Neural cell (in vitro differentiated cells): ENCODE measurements at regions not wholly inside any gene's neighbourhood (a gene's known extent, or its start where the extent isn't known, plus 50 kb on each side); places are given as distances from the start of the nearest gene placed in this dataset.

Source experiments
- H2AFZ ChIP-seq: fragments of 200-600, 300-800 bp; sonication (generic), shearing (Covaris generic); 2 replicates; pipeline ENCODE4 v1.6.0; 2014; ENCODE audit warnings: low read depth, mild to moderate bottlenecking, antibody characterized with exemption, low read length, moderate library complexity
- H3F3A ChIP-seq: fragments of 200-600 bp; shearing (Covaris generic); 2 replicates; pipeline ENCODE4 v1.6.1; 2016; ENCODE audit warnings: mild to moderate bottlenecking, moderate library complexity, mixed read lengths, antibody characterized with exemption, low read length; ENCODE audit not compliant: insufficient read depth, poor library complexity, severe bottlenecking
- H3K27ac ChIP-seq: fragments of 200-600, 300-800 bp; sonication (generic), shearing (Covaris generic); 2 replicates; pipeline ENCODE4 v1.5.1; 2014; ENCODE audit warnings: mild to moderate bottlenecking, low read length, moderate library complexity
- H3K27me3 ChIP-seq: fragments of 300-800, 200-600 bp; sonication (generic), shearing (Covaris generic); 2 replicates; pipeline ENCODE4 v1.6.0; 2014; ENCODE audit warnings: mild to moderate bottlenecking, low read depth, low read length, moderate library complexity; ENCODE audit not compliant: insufficient read depth
- H3K36me3 ChIP-seq: fragments of 300-800, 200-600 bp; sonication (generic), shearing (Covaris generic); 2 replicates; pipeline ENCODE4 v1.5.1; 2014; ENCODE audit warnings: mild to moderate bottlenecking, antibody characterized with exemption, low read length, moderate library complexity; ENCODE audit not compliant: insufficient read depth
- H3K4me2 ChIP-seq: fragments of 300-800, 200-600 bp; sonication (generic), shearing (Covaris generic); 2 replicates; pipeline ENCODE4 v1.6.0; 2014; ENCODE audit warnings: mild to moderate bottlenecking, low read length
- H3K4me3 ChIP-seq: fragments of 300-800, 200-600 bp; sonication (generic), shearing (Covaris generic); 2 replicates; pipeline ENCODE4 v1.5.1; 2014; ENCODE audit warnings: mild to moderate bottlenecking, low read length, moderate library complexity
- H3K79me2 ChIP-seq: fragments of 200-600 bp; shearing (Covaris generic); replicated peaks from 2 replicates; pipeline ENCODE4 v1.6.0; 2014; ENCODE audit warnings: mild to moderate bottlenecking, low read length, moderate library complexity; ENCODE audit not compliant: insufficient read depth
- H3K9ac ChIP-seq: fragments of 300-800, 200-600 bp; sonication (generic), shearing (Covaris generic); 2 replicates; pipeline ENCODE4 v1.6.1; 2016; ENCODE audit warnings: mild to moderate bottlenecking, low read length, mixed read lengths
- H3K9me2 ChIP-seq: fragments of 200-600 bp; shearing (Covaris generic); 2 replicates; pipeline ENCODE4 v1.6.1; 2016; ENCODE audit warnings: mild to moderate bottlenecking, low read length, mixed read lengths; ENCODE audit not compliant: insufficient read depth
- H3K9me3 ChIP-seq: fragments of 200-600, 300-800 bp; sonication (generic), shearing (Covaris generic); 2 replicates; pipeline ENCODE4 v1.6.1; 2016; ENCODE audit warnings: mild to moderate bottlenecking, mixed run types, low read length, moderate library complexity, mixed read lengths
- H4K20me1 ChIP-seq: fragments of 200-600 bp; shearing (Covaris generic); 2 replicates; pipeline ENCODE4 v1.6.1; 2016; ENCODE audit warnings: mild to moderate bottlenecking, mixed run types; ENCODE audit not compliant: insufficient read depth
- CTCF ChIP-seq: fragments of 450-650 bp; IDR thresholded peaks from 2 replicates; pipeline ENCODE4 v1.5.1; 2014; ENCODE audit warnings: antibody characterized with exemption, mild to moderate bottlenecking, moderate library complexity; ENCODE audit not compliant: poor library complexity, severe bottlenecking
- EP300 ChIP-seq: fragments of 450-650 bp; conservative IDR thresholded peaks from 2 replicates; pipeline ENCODE4 v1.6.1; 2014; ENCODE audit warnings: antibody characterized with exemption, mild to moderate bottlenecking, moderate library complexity; ENCODE audit not compliant: poor library complexity, severe bottlenecking
- EZH2 ChIP-seq: fragments of 200-600, 300-800 bp; shearing (Covaris generic), sonication (generic); IDR thresholded peaks from 2 replicates; pipeline ENCODE4 v1.6.1; 2014; ENCODE audit warnings: antibody characterized with exemption, low read length, borderline replicate concordance, mild to moderate bottlenecking; ENCODE audit not compliant: insufficient read depth, poor library complexity, severe bottlenecking
- MXI1 ChIP-seq: fragments of 450-650 bp; conservative IDR thresholded peaks from 2 replicates; pipeline ENCODE4 v1.6.1; 2014; ENCODE audit warnings: antibody characterized with exemption, mild to moderate bottlenecking; ENCODE audit not compliant: poor library complexity, severe bottlenecking
- POLR2AphosphoS5 ChIP-seq: IDR thresholded peaks from 2 replicates; pipeline ENCODE4 v1.6.1; 2012
- RAD21 ChIP-seq: fragments of 450-650 bp; conservative IDR thresholded peaks from 2 replicates; pipeline ENCODE4 v1.6.1; 2014; ENCODE audit warnings: antibody characterized with exemption, mild to moderate bottlenecking, moderate library complexity
- REST ChIP-seq: IDR thresholded peaks from 2 replicates; pipeline ENCODE4 v1.6.1; 2012; ENCODE audit warnings: borderline replicate concordance
- SMC3 ChIP-seq: fragments of 450-650 bp; conservative IDR thresholded peaks from 2 replicates; pipeline ENCODE4 v1.6.1; 2014; ENCODE audit warnings: antibody characterized with exemption, mild to moderate bottlenecking, moderate library complexity; ENCODE audit not compliant: poor library complexity
- TAF1 ChIP-seq: IDR thresholded peaks from 2 replicates; pipeline ENCODE4 v1.6.1; 2012; ENCODE audit warnings: low read depth

- Histone ChIP-seq H3K36me3 (no peaks in the 10 kb centered on the region), H3K9ac (no peak overlapping the region), H3K4me2 (no peak overlapping the region), H3K27me3 (no peaks in the 10 kb centered on the region), H3K9me2 (no peaks in the 10 kb centered on the region), H3K9me3 (no peaks in the 10 kb centered on the region), H3F3A (no peaks in the 10 kb centered on the region), H3K27ac (no peak overlapping the region), H3K4me3 (no peak overlapping the region), H4K20me1 (no peaks in the 10 kb centered on the region), H3K79me2 (no peaks in the 10 kb centered on the region), H2AFZ (no peak overlapping the region)
- TF ChIP-seq SMC3 (no peak), EP300 (no peak)
These were observed 191.2 kb upstream of the KIF2B start for GRCh38 chr17:53631486-53631885.

GRCh38 chr17:53630638-53631037 lies 192.1 kb upstream of the KIF2B start:
- Histone ChIP-seq H3K36me3 (no peaks in the 10 kb centered on the region), H3K27ac (no peak overlapping the region), H3K9me2 (no peaks in the 10 kb centered on the region), H4K20me1 (no peaks in the 10 kb centered on the region), H3K27me3 (no peaks in the 10 kb centered on the region), H3K4me3 (no peak overlapping the region), H3K79me2 (no peaks in the 10 kb centered on the region), H2AFZ (no peak overlapping the region), H3K9me3 (no peaks in the 10 kb centered on the region), H3K4me2 (no peak overlapping the region), H3K9ac (no peak overlapping the region), H3F3A (no peaks in the 10 kb centered on the region)
- no peak for TF ChIP-seq EZH2
- TF ChIP-seq CTCF = no peak
- TF ChIP-seq POLR2AphosphoS5 = no peak
- TF ChIP-seq SMC3 = no peak
- no peak for TF ChIP-seq REST
- TF ChIP-seq MXI1 = no peak
- no peak for TF ChIP-seq EP300
- TF ChIP-seq RAD21 = no peak
- TF ChIP-seq TAF1 = no peak

GRCh38 chr17:53630115-53630514 lies 192.6 kb upstream of the KIF2B start:
- no peak overlapping the region for H2AFZ ChIP-seq
- H3F3A ChIP-seq = no peaks in the 10 kb centered on the region
- no peak overlapping the region for H3K27ac ChIP-seq
- no peak for TF ChIP-seq REST
- no peak for TF ChIP-seq POLR2AphosphoS5
- no peak for TF ChIP-seq EZH2
- TF ChIP-seq CTCF = no peak
- TF ChIP-seq MXI1 = no peak
- no peak for TF ChIP-seq SMC3
- TF ChIP-seq TAF1 = no peak
- TF ChIP-seq EP300 = no peak
- TF ChIP-seq RAD21 = no peak
- H4K20me1 ChIP-seq = no peaks in the 10 kb centered on the region
- H3K9ac ChIP-seq = no peak overlapping the region
- H3K27me3 ChIP-seq = no peaks in the 10 kb centered on the region
- no peaks in the 10 kb centered on the region for H3K36me3 ChIP-seq
- H3K4me3 ChIP-seq = no peak overlapping the region
- H3K79me2 ChIP-seq = no peaks in the 10 kb centered on the region
- H3K4me2 ChIP-seq = no peak overlapping the region
- H3K9me2 ChIP-seq = no peaks in the 10 kb centered on the region
- no peaks in the 10 kb centered on the region for H3K9me3 ChIP-seq
